GM18861 (cell line): ENCODE measurements at regions not wholly inside any gene's neighbourhood (a gene's known extent, or its start where the extent isn't known, plus 50 kb on each side); places are given as distances from the start of the nearest gene placed in this dataset.
"Not testable (repeated sequence)": the region's sequence is repeated elsewhere in the genome, so short reads cannot be mapped to it uniquely, and the experiment has no call there.

Experiments
- ATAC-seq: cut with Tn5 transposase; IDR thresholded peaks from one replicate; pipeline ENCODE4 v1.9.1; 2021; ENCODE audit not compliant: unreplicated experiment

- no peak for ATAC-seq
These were observed 420.9 kb downstream of the GJA1 start for GRCh38 chr6:121856296-121856695.

- ATAC-seq = no peak
These were observed 422.1 kb downstream of the GJA1 start for GRCh38 chr6:121857551-121857950.

GRCh38 chr6:121858310-121858709 is 422.9 kb downstream of the GJA1 start:
- no peak for ATAC-seq

GRCh38 chr6:121858986-121859385 is 423.5 kb downstream of the GJA1 start:
- ATAC-seq = no peak

- no peak for ATAC-seq
These were observed 430.4 kb downstream of the GJA1 start for GRCh38 chr6:121865811-121866210.

- no peak for ATAC-seq
These were observed 431.6 kb downstream of the GJA1 start for GRCh38 chr6:121867095-121867494.

GRCh38 chr6:121868206-121868605 is 432.8 kb downstream of the GJA1 start:
- no peak for ATAC-seq

- no peak for ATAC-seq
These were observed 438.1 kb downstream of the GJA1 start for GRCh38 chr6:121873595-121873994.

GRCh38 chr6:121876721-121877120 is 441.3 kb downstream of the GJA1 start:
- no peak for ATAC-seq

- no peak for ATAC-seq
These were observed 443.7 kb downstream of the GJA1 start for GRCh38 chr6:121879149-121879548.

GRCh38 chr6:121880831-121881230 is 445.4 kb downstream of the GJA1 start:
- no peak for ATAC-seq

- no peak for ATAC-seq
These were observed 446.7 kb downstream of the GJA1 start for GRCh38 chr6:121881974-121882667.

- ATAC-seq = no peak
These were observed 448.6 kb downstream of the GJA1 start for GRCh38 chr6:121884091-121884490.

- ATAC-seq = no peak
These were observed 449.2 kb downstream of the GJA1 start for GRCh38 chr6:121884620-121885019.

GRCh38 chr6:121885399-121886152 is 450.1 kb downstream of the GJA1 start:
- no peak for ATAC-seq

- no peak for ATAC-seq
These were observed 450.9 kb downstream of the GJA1 start for GRCh38 chr6:121886223-121886830.

GRCh38 chr6:121887724-121888123 is 452.3 kb downstream of the GJA1 start:
- ATAC-seq = no peak

- ATAC-seq = no peak
These were observed 455.0 kb downstream of the GJA1 start for GRCh38 chr6:121890307-121890910.

GRCh38 chr6:121895731-121896130 is 460.3 kb downstream of the GJA1 start:
- ATAC-seq = not testable (repeated sequence)

GRCh38 chr6:121896363-121896762 is 460.9 kb downstream of the GJA1 start:
- no peak for ATAC-seq

GRCh38 chr6:121896771-121897170 is 461.3 kb downstream of the GJA1 start:
- ATAC-seq = no peak

- no peak for ATAC-seq
These were observed 461.9 kb downstream of the GJA1 start for GRCh38 chr6:121897337-121897760.
